Lower leg skin (tissue), 4 donors: ENCODE measurements at regions not wholly inside any gene's neighbourhood (a gene's known extent, or its start where the extent isn't known, plus 50 kb on each side); places are given as distances from the start of the nearest gene placed in this dataset.

Experiments used
- DNase-seq, 2 donors: peaks; one replicate each; pipeline ENCODE4 v3.0.0-alpha.2; 2019; ENCODE audit warnings: low spot score in 2 of 2
- H3K4me3 ChIP-seq: fragments of 200-600 bp; sonication (generic); 2 replicates; pipeline ENCODE4 v1.5.1; 2017; ENCODE audit warnings: mild to moderate bottlenecking, low read depth; ENCODE audit not compliant: poor library complexity, severe bottlenecking
- CTCF ChIP-seq, 3 donors: fragments of 450-650 bp; IDR thresholded peaks; one replicate each; pipeline ENCODE4 v1.5.1; 2016; ENCODE audit warnings: antibody characterized with exemption in 3 of 3, mild to moderate bottlenecking in 3 of 3, moderate library complexity in 2 of 3
- POLR2A ChIP-seq, 2 donors: fragments of 450-650 bp; IDR thresholded peaks; one replicate each; pipeline ENCODE4 v1.6.1; 2016 to 2017; ENCODE audit warnings: antibody characterized with exemption in 2 of 2, mild to moderate bottlenecking in 1 of 2, moderate library complexity in 1 of 2
- WGBS, 2 donors: methylation state at CpG; one replicate each; pipeline ENCODE4 v1.1.5; 2018; 5-methylcytosine and 5-hydroxymethylcytosine counted together
- intact Hi-C: fragments of 100-400 bp; cut with DNase I; formaldehyde crosslinking; loops from one replicate; pipeline ENCODE4 v1.15.0; 2023; ENCODE audit warnings: low total_unique reads

- TF ChIP-seq CTCF (IDR thresholded peaks at IDR 0.05) (no peak), POLR2A (IDR thresholded peaks at IDR 0.05) (no peak)
- DNase-seq, result no peak
- WGBS, 2 donors, result 47 to 48% methylated on average over 2 of the region's 2 CpGs
- H3K4me3 ChIP-seq, result no peak overlapping the region
- intact Hi-C loops, result no loop called here
Observed at GRCh38 chr5:103800741-103801495, 238.3 kb upstream of the NUDT12 start.

- DNase-seq, result no peak
- TF ChIP-seq POLR2A (IDR thresholded peaks at IDR 0.05) (no peak), CTCF (IDR thresholded peaks at IDR 0.05) (no peak)
- intact Hi-C loops, result no loop called here
- H3K4me3 ChIP-seq, result no peak overlapping the region
Observed at GRCh38 chr5:103793595-103794182, 231.1 kb upstream of the NUDT12 start.

- intact Hi-C loops, result no loop called here
- DNase-seq, result no peak
- 77 to 92% methylated on average over 2 of the region's 2 CpGs for WGBS, 2 donors
- H3K4me3 ChIP-seq, result no peak overlapping the region
- TF ChIP-seq POLR2A (IDR thresholded peaks at IDR 0.05), result no peak
- TF ChIP-seq CTCF (IDR thresholded peaks at IDR 0.05), result no peak
Observed at GRCh38 chr5:103785569-103785968, 223.0 kb upstream of the NUDT12 start.

GRCh38 chr5:103783669-103784068 lies 221.1 kb upstream of the NUDT12 start:
- WGBS, 2 donors, result 95 to 97% methylated on average over 1 of the region's 1 CpG
- intact Hi-C loops, result no loop called here
- TF ChIP-seq POLR2A (IDR thresholded peaks at IDR 0.05) (no peak), CTCF (IDR thresholded peaks at IDR 0.05) (no peak)
- no peak overlapping the region for H3K4me3 ChIP-seq
- no peak for DNase-seq

GRCh38 chr5:103780794-103781193 lies 218.2 kb upstream of the NUDT12 start:
- no peak overlapping the region for H3K4me3 ChIP-seq
- TF ChIP-seq CTCF (IDR thresholded peaks at IDR 0.05) (no peak), POLR2A (IDR thresholded peaks at IDR 0.05) (no peak)
- 58 to 75% methylated on average over 2 of the region's 2 CpGs for WGBS, 2 donors
- DNase-seq, result no peak
- intact Hi-C loops, result no loop called here
